Activated CD4-positive, alpha-beta memory T cell treated with anti-CD3 and anti-CD28 coated beads, Interleukin-2, amount 10 ng/mL, durations not matched to agents 7 days and 5 days (primary cell): ENCODE measurements at regions not wholly inside any gene's neighbourhood (a gene's known extent, or its start where the extent isn't known, plus 50 kb on each side); places are given as distances from the start of the nearest gene placed in this dataset.
"Not testable (repeated sequence)": the region's sequence is repeated elsewhere in the genome, so short reads cannot be mapped to it uniquely, and the experiment has no call there.

Experiments
- CTCF ChIA-PET: fragments of 350-600 bp; sonication (Branson Sonifier 250); formaldehyde crosslinking; loops from one replicate; lab custom pipeline; 2021; ENCODE audit warnings: antibody characterized with exemption, inconsistent platforms; lab: Charles Lee
- POLR2A ChIA-PET: fragments of 350-600 bp; sonication (Branson Sonifier 250); formaldehyde crosslinking; loops from one replicate; lab custom pipeline; 2021; ENCODE audit warnings: antibody characterized with exemption; lab: Charles Lee
- DNase-seq: peaks from one replicate; pipeline ENCODE4 v3.0.0-alpha.2; 2020
- H3K27ac Mint-ChIP-seq: one replicate; pipeline ENCODE4 v1.8.0; 2021; ENCODE audit warnings: mild to moderate bottlenecking, mixed read lengths
- H3K27me3 Mint-ChIP-seq: one replicate; pipeline ENCODE4 v1.8.0; 2021; ENCODE audit warnings: mixed read lengths
- H3K36me3 Mint-ChIP-seq: one replicate; pipeline ENCODE4 v1.8.0; 2021; ENCODE audit warnings: low read depth, mixed read lengths
- H3K4me1 Mint-ChIP-seq: one replicate; pipeline ENCODE4 v1.8.0; 2021; ENCODE audit warnings: mixed read lengths
- H3K4me3 Mint-ChIP-seq: one replicate; pipeline ENCODE4 v1.8.0; 2021; ENCODE audit warnings: mild to moderate bottlenecking, mixed read lengths
- H3K9me3 Mint-ChIP-seq: one replicate; pipeline ENCODE4 v1.8.0; 2021; ENCODE audit warnings: mixed read lengths

- CTCF ChIA-PET = no interaction called here
- Mint-ChIP-seq H3K9me3 (peaks cover 20% of the 10 kb centered on the region), H3K4me3 (no peak overlapping the region), H3K27me3 (peaks cover 7% of the 10 kb centered on the region), H3K27ac (no peak overlapping the region), H3K4me1 (no peaks in the 10 kb centered on the region), H3K36me3 (no peaks in the 10 kb centered on the region)
- DNase-seq = no peak
- POLR2A ChIA-PET = no interaction called here
Observed at GRCh38 chr9:6160579-6160978, 55.0 kb upstream of the IL33 start.

GRCh38 chr9:6153425-6153824, 62.2 kb upstream of the IL33 start:
- no peak overlapping the region for H3K4me3 Mint-ChIP-seq
- CTCF ChIA-PET = no interaction called here

DNA sequence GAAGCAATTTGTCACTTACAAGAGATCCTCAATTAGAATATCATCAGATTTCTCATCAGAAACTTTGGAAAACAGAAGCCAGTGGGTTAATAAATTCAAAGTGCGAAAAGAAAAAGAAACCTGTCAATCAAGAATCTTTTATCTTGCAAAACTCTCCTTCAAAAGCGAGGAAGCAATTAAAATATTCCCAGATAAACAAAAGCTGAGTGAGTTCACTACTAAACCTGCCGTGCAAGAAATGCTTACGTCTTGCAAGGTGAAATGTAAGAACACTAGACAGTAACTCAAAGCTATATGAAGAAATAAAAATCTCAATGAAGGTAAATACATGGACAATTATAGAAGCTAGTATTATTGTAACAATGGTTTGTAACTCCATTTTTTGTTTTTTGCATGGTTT, 62.8 kb upstream of the IL33 start:
- CTCF ChIA-PET = no interaction called here

More at GRCh38 chr9:6153425-6153824, 62.2 kb upstream of the IL33 start:
- H3K9me3 Mint-ChIP-seq = peaks cover 5% of the 10 kb centered on the region
- no peak for DNase-seq
- POLR2A ChIA-PET = no interaction called here
- H3K27me3 Mint-ChIP-seq = peaks cover 15% of the 10 kb centered on the region
- no peak overlapping the region for H3K27ac Mint-ChIP-seq
- H3K4me1 Mint-ChIP-seq = no peaks in the 10 kb centered on the region
- no peaks in the 10 kb centered on the region for H3K36me3 Mint-ChIP-seq

GRCh38 chr9:6150483-6150882, 65.1 kb upstream of the IL33 start:
- CTCF ChIA-PET = no interaction called here

More for the DNA sequence above, 62.8 kb upstream of the IL33 start:
- peaks cover 15% of the 10 kb centered on the region for H3K27me3 Mint-ChIP-seq
- H3K9me3 Mint-ChIP-seq = peaks cover 5% of the 10 kb centered on the region
- POLR2A ChIA-PET = no interaction called here
- no peak overlapping the region for H3K4me3 Mint-ChIP-seq
- no peaks in the 10 kb centered on the region for H3K4me1 Mint-ChIP-seq
- DNase-seq = no peak
- no peak overlapping the region for H3K27ac Mint-ChIP-seq
- no peaks in the 10 kb centered on the region for H3K36me3 Mint-ChIP-seq

DNA sequence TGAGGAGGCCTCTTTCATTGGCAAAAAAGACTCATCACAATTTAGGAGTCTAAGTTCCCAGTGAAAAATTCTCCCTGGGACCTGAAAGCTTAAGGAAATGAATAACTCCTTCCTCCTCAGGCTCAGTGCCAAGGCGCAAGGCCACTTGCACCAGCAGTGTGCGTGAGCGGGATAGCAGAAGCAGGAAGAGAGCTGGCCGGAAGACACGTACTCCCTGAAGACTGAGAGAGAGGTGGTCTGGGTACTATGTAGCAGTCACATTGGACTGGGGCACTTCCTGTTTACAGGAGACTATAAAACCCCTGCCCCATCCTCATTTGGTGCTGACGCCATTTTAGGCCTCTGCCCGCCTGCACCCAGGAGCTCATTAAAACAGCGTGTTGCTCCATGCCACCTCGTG, 66.3 kb upstream of the IL33 start:
- ChIA-PET CTCF (no interaction called here), POLR2A (no interaction called here)
- H3K4me1 Mint-ChIP-seq = no peaks in the 10 kb centered on the region
- no peaks in the 10 kb centered on the region for H3K36me3 Mint-ChIP-seq
- no peak overlapping the region for H3K27ac Mint-ChIP-seq
- no peak overlapping the region for H3K4me3 Mint-ChIP-seq
- no peak for DNase-seq
- H3K9me3 Mint-ChIP-seq = peaks cover 5% of the 10 kb centered on the region
- peaks cover 8% of the 10 kb centered on the region for H3K27me3 Mint-ChIP-seq

More at GRCh38 chr9:6150483-6150882, 65.1 kb upstream of the IL33 start:
- POLR2A ChIA-PET = no interaction called here
- no peaks in the 10 kb centered on the region for H3K36me3 Mint-ChIP-seq
- no peaks in the 10 kb centered on the region for H3K4me1 Mint-ChIP-seq
- H3K27me3 Mint-ChIP-seq = peaks cover 12% of the 10 kb centered on the region
- peaks cover 5% of the 10 kb centered on the region for H3K9me3 Mint-ChIP-seq
- no peak overlapping the region for H3K4me3 Mint-ChIP-seq
- no peak overlapping the region for H3K27ac Mint-ChIP-seq
- DNase-seq = no peak

DNA sequence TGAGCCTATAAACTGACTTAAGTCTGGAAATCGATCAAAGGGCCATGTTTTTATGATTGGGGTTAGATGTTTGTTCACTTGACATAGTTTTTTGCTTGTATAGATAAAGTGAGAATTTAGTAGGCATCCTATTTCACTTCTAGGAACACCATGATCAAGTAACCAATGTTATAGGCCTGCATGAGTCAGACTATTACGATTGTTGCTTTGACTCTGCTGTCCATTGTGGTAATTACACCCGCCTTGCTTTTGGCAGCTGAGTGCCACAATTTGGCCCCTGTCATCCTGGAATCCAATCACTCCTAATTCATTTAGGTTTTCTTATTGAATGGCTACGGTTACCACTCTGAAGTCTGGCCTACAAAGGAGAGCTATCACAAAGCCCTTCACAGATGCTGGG, 67.8 kb upstream of the IL33 start:
- Mint-ChIP-seq H3K36me3 (no peaks in the 10 kb centered on the region), H3K27ac (no peak overlapping the region), H3K27me3 (peaks cover 8% of the 10 kb centered on the region), H3K4me3 (no peak overlapping the region), H3K9me3 (peaks cover 5% of the 10 kb centered on the region), H3K4me1 (no peaks in the 10 kb centered on the region)
- no peak for DNase-seq
- POLR2A ChIA-PET = no interaction called here
- CTCF ChIA-PET = no interaction called here

- ChIA-PET POLR2A (no interaction called here), CTCF (interaction anchor here (0.6 kb wide), 1 partner anchor 76 kb away, joined by 3 read pairs; no protein-coding TSS in a partner anchor)
- Mint-ChIP-seq H3K27ac (no peak overlapping the region), H3K27me3 (no peaks in the 10 kb centered on the region), H3K36me3 (no peaks in the 10 kb centered on the region), H3K4me1 (no peaks in the 10 kb centered on the region), H3K4me3 (no peak overlapping the region), H3K9me3 (peaks cover 2% of the 10 kb centered on the region)
- no peak for DNase-seq
Observed at GRCh38 chr9:6144947-6145346, 70.7 kb upstream of the IL33 start.

DNA sequence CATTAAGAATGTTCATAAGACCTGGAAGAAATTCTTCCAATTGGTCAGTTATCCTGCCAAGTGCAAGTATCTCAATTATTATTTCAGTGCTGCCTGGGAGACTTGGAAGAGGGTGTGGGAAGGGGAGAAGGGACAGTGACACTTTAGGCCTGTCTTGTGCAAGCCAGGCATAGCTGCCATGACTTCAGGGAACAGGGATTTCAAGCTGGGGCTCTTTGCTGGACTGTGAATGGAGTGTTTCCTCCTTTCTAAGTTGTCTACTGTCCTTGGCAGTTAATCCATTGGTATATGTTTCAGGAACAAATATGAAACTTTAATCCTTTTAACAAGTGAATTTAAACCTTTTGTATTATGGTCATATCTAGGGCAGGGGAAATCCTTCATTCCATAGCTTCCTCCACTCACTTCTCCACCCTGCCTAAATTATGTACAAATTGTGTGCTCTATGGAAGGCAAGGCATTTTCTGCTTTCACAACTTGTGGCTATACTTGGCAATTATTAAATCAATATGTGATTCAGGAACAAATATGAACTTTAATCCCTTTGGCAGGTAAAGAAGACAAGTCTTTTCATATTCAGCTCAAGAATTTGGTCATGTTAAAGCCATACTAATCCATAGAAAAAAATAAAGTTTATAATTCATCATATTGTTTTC, 72.7 kb upstream of the IL33 start:
- CTCF ChIA-PET = no interaction called here
- no peak for DNase-seq
- H3K27me3 Mint-ChIP-seq = peaks cover 4% of the 10 kb centered on the region
- H3K27ac Mint-ChIP-seq = no peak overlapping the region
- H3K4me1 Mint-ChIP-seq = no peaks in the 10 kb centered on the region
- POLR2A ChIA-PET = interaction anchor here (1.0 kb wide), 1 partner anchor 13 kb away, joined by 3 read pairs; no protein-coding TSS in a partner anchor
- no peaks in the 10 kb centered on the region for H3K36me3 Mint-ChIP-seq
- H3K4me3 Mint-ChIP-seq = no peak overlapping the region
- H3K9me3 Mint-ChIP-seq = no peaks in the 10 kb centered on the region

- DNase-seq, H3K9me3 Mint-ChIP-seq, H3K27ac Mint-ChIP-seq, H3K36me3 Mint-ChIP-seq, H3K4me3 Mint-ChIP-seq, CTCF ChIA-PET, POLR2A ChIA-PET, H3K27me3 Mint-ChIP-seq: not testable (repeated sequence)
- H3K4me1 Mint-ChIP-seq = peaks cover 14% of the 10 kb centered on the region
Observed at GRCh38 chr9:6135780-6136179, 79.8 kb upstream of the IL33 start.

DNA sequence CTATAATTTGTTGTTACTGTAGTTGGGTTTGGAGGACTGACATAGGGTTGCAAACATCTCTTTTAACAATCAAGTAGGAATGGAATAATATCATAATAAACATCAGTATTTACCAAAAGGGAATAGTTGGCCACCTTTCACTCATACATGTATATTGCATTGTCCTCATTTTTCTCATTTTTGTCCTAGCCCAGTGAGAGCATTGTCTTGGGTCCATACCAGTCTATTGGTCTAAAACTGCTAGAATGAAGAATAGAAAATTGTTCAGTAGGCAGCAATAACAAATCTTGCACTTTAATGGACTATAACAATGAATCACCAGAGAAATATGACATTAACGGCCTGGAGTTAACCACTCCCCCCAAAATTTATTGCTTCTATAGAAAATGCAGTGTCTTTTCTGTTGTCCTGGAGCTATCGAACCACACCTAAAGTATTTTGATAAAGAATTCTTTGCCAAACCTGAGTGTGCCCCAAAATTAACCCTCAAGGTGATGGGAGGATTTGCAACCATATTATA, 80.9 kb upstream of the IL33 start:
- no peak overlapping the region for H3K4me3 Mint-ChIP-seq
- no peak overlapping the region for H3K27ac Mint-ChIP-seq
- CTCF ChIA-PET = no interaction called here
- no peaks in the 10 kb centered on the region for H3K9me3 Mint-ChIP-seq
- peaks cover 14% of the 10 kb centered on the region for H3K4me1 Mint-ChIP-seq
- H3K36me3 Mint-ChIP-seq = no peaks in the 10 kb centered on the region
- H3K27me3 Mint-ChIP-seq = peaks cover 11% of the 10 kb centered on the region
- POLR2A ChIA-PET = no interaction called here
- no peak for DNase-seq

DNA sequence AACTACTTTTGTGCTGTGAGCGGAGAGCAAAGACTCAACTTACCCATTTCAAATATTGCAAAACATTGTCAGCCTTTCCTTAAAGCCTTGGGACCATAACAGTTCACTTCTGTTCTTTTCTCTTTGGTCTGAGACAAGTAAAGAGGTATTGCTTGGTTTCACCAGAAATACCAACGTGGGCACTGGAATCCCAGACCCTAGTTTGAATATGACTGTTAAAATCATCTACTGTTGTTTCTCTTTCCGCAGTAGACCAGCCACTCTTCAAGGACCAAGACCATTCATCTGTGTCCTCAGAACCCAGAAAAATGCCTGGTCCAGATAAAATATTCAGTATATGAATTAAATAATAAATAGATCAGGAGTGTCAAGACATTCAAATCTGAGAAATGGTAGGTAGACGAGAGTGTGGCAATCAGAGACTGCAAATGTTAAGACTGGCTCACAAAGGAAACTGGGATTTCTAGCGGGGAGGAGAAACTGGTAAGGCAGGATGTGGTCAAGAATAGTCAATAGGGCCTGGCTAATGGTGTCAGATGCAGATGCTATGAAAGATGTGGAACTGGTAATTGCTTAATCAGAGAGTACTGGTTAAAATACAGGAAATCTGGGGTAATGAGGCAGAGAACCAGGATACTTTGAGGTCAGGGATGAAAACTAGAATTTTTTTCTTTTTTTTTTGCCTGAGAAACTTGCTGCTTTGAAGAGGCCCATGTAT, 82.1 kb upstream of the IL33 start:
- POLR2A ChIA-PET = no interaction called here
- H3K27ac Mint-ChIP-seq = no peak overlapping the region
- H3K4me3 Mint-ChIP-seq = no peak overlapping the region
- no peak for DNase-seq
- no peaks in the 10 kb centered on the region for H3K36me3 Mint-ChIP-seq
- peaks cover 10% of the 10 kb centered on the region for H3K27me3 Mint-ChIP-seq
- peaks cover 14% of the 10 kb centered on the region for H3K4me1 Mint-ChIP-seq
- CTCF ChIA-PET = interaction anchor here (1.4 kb wide), 1 partner anchor 435 kb away, joined by 3 read pairs; no protein-coding TSS in a partner anchor
- H3K9me3 Mint-ChIP-seq = no peaks in the 10 kb centered on the region

- H3K36me3 Mint-ChIP-seq = no peaks in the 10 kb centered on the region
- H3K27ac Mint-ChIP-seq = no peak overlapping the region
- peaks cover 14% of the 10 kb centered on the region for H3K4me1 Mint-ChIP-seq
- H3K4me3 Mint-ChIP-seq = no peak overlapping the region
- ChIA-PET CTCF (no interaction called here), POLR2A (no interaction called here)
- peaks cover 10% of the 10 kb centered on the region for H3K27me3 Mint-ChIP-seq
- no peaks in the 10 kb centered on the region for H3K9me3 Mint-ChIP-seq
- DNase-seq = no peak
Observed at GRCh38 chr9:6132650-6133049, 83.0 kb upstream of the IL33 start.

- no peak for DNase-seq
- ChIA-PET POLR2A (no interaction called here), CTCF (no interaction called here)
- Mint-ChIP-seq H3K27me3 (peaks cover 17% of the 10 kb centered on the region), H3K4me1 (no peaks in the 10 kb centered on the region), H3K27ac (no peak overlapping the region), H3K9me3 (no peaks in the 10 kb centered on the region), H3K36me3 (no peaks in the 10 kb centered on the region), H3K4me3 (no peak overlapping the region)
Observed at GRCh38 chr9:6128030-6128429, 87.6 kb upstream of the IL33 start.
